ENCODE measurements at regions not wholly inside any gene's neighbourhood (a gene's known extent, or its start where the extent isn't known, plus 50 kb on each side); places are given as distances from the start of the nearest gene placed in this dataset.

- no peak for TF ChIP-seq EZH2 (IDR thresholded peaks at IDR 0.05; ENCODE audit: insufficient read depth, poor library complexity, severe bottlenecking)
- no peak for TF ChIP-seq EZH2phosphoT487 (IDR thresholded peaks at IDR 0.05; ENCODE audit: insufficient read depth, low read depth)
These were observed 445.5 kb upstream of the WWC1 start for GRCh38 chr5:167845952-167846351.
